ENCODE measurements at regions not wholly inside any gene's neighbourhood (a gene's known extent, or its start where the extent isn't known, plus 50 kb on each side); places are given as distances from the start of the nearest gene placed in this dataset.

GRCh38 chr14:101446387-101446969 lies 114.8 kb upstream of the DIO3 start:
- Histone ChIP-seq H3K79me2 (replicated peaks; ENCODE audit: insufficient read depth) (no peaks in the 10 kb centered on the region), H2AFZ (no peak overlapping the region), H3K27ac (ENCODE audit: low read depth) (no peak overlapping the region), H3K4me1 (ENCODE audit: insufficient read depth) (no peaks in the 10 kb centered on the region), H4K20me1 (replicated peaks; ENCODE audit: insufficient read depth) (no peaks in the 10 kb centered on the region; the same call in 1 of the 2 replicates), H3K36me3 (ENCODE audit: insufficient read depth) (no peaks in the 10 kb centered on the region), H3K4me2 (no peak overlapping the region), H3K4me3 (no peak overlapping the region), H3K9me2 (ENCODE audit: insufficient read depth) (no peaks in the 10 kb centered on the region), H3K27me3 (ENCODE audit: insufficient read depth) (no peaks in the 10 kb centered on the region), H3F3A (replicated peaks; ENCODE audit: low read depth) (no peaks in the 10 kb centered on the region)
- Mint-ChIP-seq H3K36me3 (ENCODE audit: low read depth) (no peaks in the 10 kb centered on the region), H3K27me3 (ENCODE audit: insufficient read depth, low read depth, poor library complexity) (no peaks in the 10 kb centered on the region), H3K4me1 (no peaks in the 10 kb centered on the region), H3K9me3 (no peaks in the 10 kb centered on the region), H3K27ac (no peak overlapping the region), H3K4me3 (no peak overlapping the region)
- ATAC-seq (no peak), DNase-seq (ENCODE audit: low spot score) (no peak)
- TF ChIP-seq POLR2AphosphoS5 (IDR thresholded peaks at IDR 0.05; ENCODE audit: low read depth) (no peak), EZH2phosphoT487 (IDR thresholded peaks at IDR 0.05; ENCODE audit: unreplicated experiment) (no peak), REST (IDR thresholded peaks at IDR 0.05; ENCODE audit: unreplicated experiment) (no peak), NANOG (IDR thresholded peaks at IDR 0.05; ENCODE audit: borderline replicate concordance) (no peak), ZNF331 (CRISPR knock-in tag; IDR thresholded peaks at IDR 0.05; ENCODE audit: low read depth) (no peak), CTCF (conservative IDR thresholded peaks at IDR 0.05; ENCODE audit: low read depth in 2 of 2) (no peak), JUNB (IDR thresholded peaks at IDR 0.05; ENCODE audit: unreplicated experiment) (no peak), STAT1 (IDR thresholded peaks at IDR 0.05; ENCODE audit: unreplicated experiment) (no peak), CREB1 (CRISPR knock-in tag; IDR thresholded peaks at IDR 0.05; ENCODE audit: low read depth) (no peak), EZH2 (IDR thresholded peaks at IDR 0.05; ENCODE audit: low read depth, unreplicated experiment) (no peak), ZNF114 (CRISPR knock-in tag; IDR thresholded peaks at IDR 0.05) (no peak)
- TF ChIP-seq, protein P1, sequence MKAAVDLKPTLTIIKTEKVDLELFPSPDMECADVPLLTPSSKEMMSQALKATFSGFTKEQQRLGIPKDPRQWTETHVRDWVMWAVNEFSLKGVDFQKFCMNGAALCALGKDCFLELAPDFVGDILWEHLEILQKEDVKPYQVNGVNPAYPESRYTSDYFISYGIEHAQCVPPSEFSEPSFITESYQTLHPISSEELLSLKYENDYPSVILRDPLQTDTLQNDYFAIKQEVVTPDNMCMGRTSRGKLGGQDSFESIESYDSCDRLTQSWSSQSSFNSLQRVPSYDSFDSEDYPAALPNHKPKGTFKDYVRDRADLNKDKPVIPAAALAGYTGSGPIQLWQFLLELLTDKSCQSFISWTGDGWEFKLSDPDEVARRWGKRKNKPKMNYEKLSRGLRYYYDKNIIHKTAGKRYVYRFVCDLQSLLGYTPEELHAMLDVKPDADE (IDR thresholded peaks at IDR 0.05) = no peak
- TF ChIP-seq, protein P2, sequence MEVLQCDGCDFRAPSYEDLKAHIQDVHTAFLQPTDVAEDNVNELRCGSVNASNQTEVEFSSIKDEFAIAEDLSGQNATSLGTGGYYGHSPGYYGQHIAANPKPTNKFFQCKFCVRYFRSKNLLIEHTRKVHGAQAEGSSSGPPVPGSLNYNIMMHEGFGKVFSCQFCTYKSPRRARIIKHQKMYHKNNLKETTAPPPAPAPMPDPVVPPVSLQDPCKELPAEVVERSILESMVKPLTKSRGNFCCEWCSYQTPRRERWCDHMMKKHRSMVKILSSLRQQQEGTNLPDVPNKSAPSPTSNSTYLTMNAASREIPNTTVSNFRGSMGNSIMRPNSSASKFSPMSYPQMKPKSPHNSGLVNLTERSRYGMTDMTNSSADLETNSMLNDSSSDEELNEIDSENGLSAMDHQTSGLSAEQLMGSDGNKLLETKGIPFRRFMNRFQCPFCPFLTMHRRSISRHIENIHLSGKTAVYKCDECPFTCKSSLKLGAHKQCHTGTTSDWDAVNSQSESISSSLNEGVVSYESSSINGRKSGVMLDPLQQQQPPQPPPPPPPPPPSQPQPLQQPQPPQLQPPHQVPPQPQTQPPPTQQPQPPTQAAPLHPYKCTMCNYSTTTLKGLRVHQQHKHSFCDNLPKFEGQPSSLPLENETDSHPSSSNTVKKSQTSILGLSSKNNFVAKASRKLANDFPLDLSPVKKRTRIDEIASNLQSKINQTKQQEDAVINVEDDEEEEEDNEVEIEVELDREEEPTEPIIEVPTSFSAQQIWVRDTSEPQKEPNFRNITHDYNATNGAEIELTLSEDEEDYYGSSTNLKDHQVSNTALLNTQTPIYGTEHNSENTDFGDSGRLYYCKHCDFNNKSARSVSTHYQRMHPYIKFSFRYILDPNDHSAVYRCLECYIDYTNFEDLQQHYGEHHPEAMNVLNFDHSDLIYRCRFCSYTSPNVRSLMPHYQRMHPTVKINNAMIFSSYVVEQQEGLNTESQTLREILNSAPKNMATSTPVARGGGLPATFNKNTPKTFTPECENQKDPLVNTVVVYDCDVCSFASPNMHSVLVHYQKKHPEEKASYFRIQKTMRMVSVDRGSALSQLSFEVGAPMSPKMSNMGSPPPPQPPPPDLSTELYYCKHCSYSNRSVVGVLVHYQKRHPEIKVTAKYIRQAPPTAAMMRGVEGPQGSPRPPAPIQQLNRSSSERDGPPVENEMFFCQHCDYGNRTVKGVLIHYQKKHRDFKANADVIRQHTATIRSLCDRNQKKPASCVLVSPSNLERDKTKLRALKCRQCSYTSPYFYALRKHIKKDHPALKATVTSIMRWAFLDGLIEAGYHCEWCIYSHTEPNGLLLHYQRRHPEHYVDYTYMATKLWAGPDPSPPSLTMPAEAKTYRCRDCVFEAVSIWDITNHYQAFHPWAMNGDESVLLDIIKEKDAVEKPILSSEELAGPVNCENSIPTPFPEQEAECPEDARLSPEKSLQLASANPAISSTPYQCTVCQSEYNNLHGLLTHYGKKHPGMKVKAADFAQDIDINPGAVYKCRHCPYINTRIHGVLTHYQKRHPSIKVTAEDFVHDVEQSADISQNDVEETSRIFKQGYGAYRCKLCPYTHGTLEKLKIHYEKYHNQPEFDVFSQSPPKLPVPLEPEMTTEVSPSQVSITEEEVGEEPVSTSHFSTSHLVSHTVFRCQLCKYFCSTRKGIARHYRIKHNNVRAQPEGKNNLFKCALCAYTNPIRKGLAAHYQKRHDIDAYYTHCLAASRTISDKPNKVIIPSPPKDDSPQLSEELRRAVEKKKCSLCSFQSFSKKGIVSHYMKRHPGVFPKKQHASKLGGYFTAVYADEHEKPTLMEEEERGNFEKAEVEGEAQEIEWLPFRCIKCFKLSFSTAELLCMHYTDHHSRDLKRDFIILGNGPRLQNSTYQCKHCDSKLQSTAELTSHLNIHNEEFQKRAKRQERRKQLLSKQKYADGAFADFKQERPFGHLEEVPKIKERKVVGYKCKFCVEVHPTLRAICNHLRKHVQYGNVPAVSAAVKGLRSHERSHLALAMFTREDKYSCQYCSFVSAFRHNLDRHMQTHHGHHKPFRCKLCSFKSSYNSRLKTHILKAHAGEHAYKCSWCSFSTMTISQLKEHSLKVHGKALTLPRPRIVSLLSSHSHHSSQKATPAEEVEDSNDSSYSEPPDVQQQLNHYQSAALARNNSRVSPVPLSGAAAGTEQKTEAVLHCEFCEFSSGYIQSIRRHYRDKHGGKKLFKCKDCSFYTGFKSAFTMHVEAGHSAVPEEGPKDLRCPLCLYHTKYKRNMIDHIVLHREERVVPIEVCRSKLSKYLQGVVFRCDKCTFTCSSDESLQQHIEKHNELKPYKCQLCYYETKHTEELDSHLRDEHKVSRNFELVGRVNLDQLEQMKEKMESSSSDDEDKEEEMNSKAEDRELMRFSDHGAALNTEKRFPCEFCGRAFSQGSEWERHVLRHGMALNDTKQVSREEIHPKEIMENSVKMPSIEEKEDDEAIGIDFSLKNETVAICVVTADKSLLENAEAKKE (CRISPR knock-in tag; IDR thresholded peaks at IDR 0.05) = no peak
